Sigmoid colon (tissue), 6 donors: ENCODE measurements at regions not wholly inside any gene's neighbourhood (a gene's known extent, or its start where the extent isn't known, plus 50 kb on each side); places are given as distances from the start of the nearest gene placed in this dataset.

Source experiments
- DNase-seq: peaks from one replicate; pipeline ENCODE4 v3.0.0-alpha.2; 2019
- H3K27ac ChIP-seq, 4 donors: fragments of 200-600 bp; sonication (generic); one replicate each; pipeline ENCODE4 v1.5.1; 2016 to 2019; ENCODE audit warnings: mild to moderate bottlenecking in 1 of 4
- H3K27me3 ChIP-seq, 3 donors: fragments of 200-600 bp; sonication (generic); one replicate each; pipeline ENCODE4 v1.5.1; 2019; ENCODE audit warnings: mild to moderate bottlenecking in 1 of 3
- H3K36me3 ChIP-seq, 4 donors: fragments of 200-600 bp; sonication (generic); one replicate each; pipeline ENCODE4 v1.5.1; 2016 to 2019
- H3K4me1 ChIP-seq, 4 donors: fragments of 200-600 bp; sonication (generic); one replicate each; pipeline ENCODE4 v1.5.1; 2017 to 2019
- H3K4me3 ChIP-seq, 4 donors: fragments of 200-600 bp; sonication (generic); one replicate each; pipeline ENCODE4 v1.5.1; 2017 to 2019; ENCODE audit warnings: mild to moderate bottlenecking in 2 of 4, moderate library complexity in 1 of 4
- H3K9me3 ChIP-seq, 4 donors: fragments of 200-600 bp in 3 of 4; sonication (generic) in 3 of 4; one replicate each; pipeline versions ENCODE4 v1.5.1 to v1.6.1; 2013 to 2019
- EP300 ChIP-seq, 4 donors: sonication (generic); formaldehyde crosslinking; IDR thresholded peaks; one replicate each; pipeline ENCODE4 v1.6.1; 2017; ENCODE audit warnings: antibody characterized with exemption in 4 of 4
- POLR2A ChIP-seq, 2 donors: fragments of 450-650 bp; IDR thresholded peaks; one replicate each; pipeline ENCODE4 v1.6.1; 2016; ENCODE audit warnings: antibody characterized with exemption in 2 of 2, mild to moderate bottlenecking in 2 of 2, moderate library complexity in 2 of 2
- POLR2AphosphoS5 ChIP-seq, 4 donors: sonication (generic); formaldehyde crosslinking; IDR thresholded peaks; one replicate each; pipeline ENCODE4 v1.6.1; 2017; ENCODE audit warnings: antibody characterized with exemption in 4 of 4
- WGBS, 2 donors: extraction: QIAGEN DNeasy Blood & Tissue Kit; methylation state at CpG; one replicate each; pipeline ENCODE4 v1.1.7; 2013; 5-methylcytosine and 5-hydroxymethylcytosine counted together
- intact Hi-C: fragments of 100-400 bp; cut with DNase I; formaldehyde crosslinking; loops from one replicate; pipeline ENCODE4 v1.15.1; 2023
- small RNA-seq, 3 donors: library from RNA; depleted of rRNA; stranded (forward); fragments of <200 nt; gene quantifications; one replicate each; pipeline ENCODE3, GENCODE V24; 2016
- TF ChIP-seq, protein P1 (sequence below), 4 experiments: fragments of 450-650 bp in 3 of 4; fragments of 200-600 bp in 1 of 4; IDR thresholded peaks; one replicate each; pipeline ENCODE4 v1.5.1; 2016 to 2019; ENCODE audit warnings: antibody characterized with exemption in 4 of 4, mild to moderate bottlenecking in 3 of 4, moderate library complexity in 2 of 4
- donor health status: healthy with polysubstance abuse.
- donor health status: healthy.

DNA sequence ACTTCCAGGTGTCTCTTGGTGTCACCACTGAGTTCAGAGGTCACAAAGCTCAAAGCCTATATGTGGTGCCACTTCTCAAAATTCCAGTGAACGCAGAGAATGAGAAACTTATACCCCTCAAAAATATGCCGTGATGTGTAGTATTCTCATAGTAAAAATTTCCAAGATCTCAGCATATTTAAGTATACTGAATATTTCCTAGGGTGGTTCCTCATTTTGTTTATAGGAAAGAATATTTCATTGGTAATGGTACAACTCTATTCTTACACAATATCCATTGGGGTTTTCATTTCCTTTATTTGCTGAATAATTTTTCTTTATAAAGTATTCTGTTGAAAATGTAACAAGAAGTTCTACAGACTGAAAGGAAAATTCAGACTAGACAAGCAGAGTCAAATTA, 58.9 kb upstream of the ADO start:
- no peak for DNase-seq
- Histone ChIP-seq H3K27me3 (no peaks in the 10 kb centered on the region), H3K36me3 (no peaks in the 10 kb centered on the region), H3K9me3 (no peaks in the 10 kb centered on the region), H3K27ac (no peak overlapping the region), H3K4me1 (no peaks in the 10 kb centered on the region), H3K4me3 (no peak overlapping the region)
- WGBS, 2 donors: 88 to 90% methylated on average over 2 of the region's 2 CpGs
- intact Hi-C loops: no loop called here
- TF ChIP-seq EP300 (IDR thresholded peaks at IDR 0.05): no peak
- TF ChIP-seq, protein P1, sequence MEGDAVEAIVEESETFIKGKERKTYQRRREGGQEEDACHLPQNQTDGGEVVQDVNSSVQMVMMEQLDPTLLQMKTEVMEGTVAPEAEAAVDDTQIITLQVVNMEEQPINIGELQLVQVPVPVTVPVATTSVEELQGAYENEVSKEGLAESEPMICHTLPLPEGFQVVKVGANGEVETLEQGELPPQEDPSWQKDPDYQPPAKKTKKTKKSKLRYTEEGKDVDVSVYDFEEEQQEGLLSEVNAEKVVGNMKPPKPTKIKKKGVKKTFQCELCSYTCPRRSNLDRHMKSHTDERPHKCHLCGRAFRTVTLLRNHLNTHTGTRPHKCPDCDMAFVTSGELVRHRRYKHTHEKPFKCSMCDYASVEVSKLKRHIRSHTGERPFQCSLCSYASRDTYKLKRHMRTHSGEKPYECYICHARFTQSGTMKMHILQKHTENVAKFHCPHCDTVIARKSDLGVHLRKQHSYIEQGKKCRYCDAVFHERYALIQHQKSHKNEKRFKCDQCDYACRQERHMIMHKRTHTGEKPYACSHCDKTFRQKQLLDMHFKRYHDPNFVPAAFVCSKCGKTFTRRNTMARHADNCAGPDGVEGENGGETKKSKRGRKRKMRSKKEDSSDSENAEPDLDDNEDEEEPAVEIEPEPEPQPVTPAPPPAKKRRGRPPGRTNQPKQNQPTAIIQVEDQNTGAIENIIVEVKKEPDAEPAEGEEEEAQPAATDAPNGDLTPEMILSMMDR (IDR thresholded peaks at IDR 0.05): no peak
- TF ChIP-seq POLR2A (IDR thresholded peaks at IDR 0.05): no peak
- no peak for TF ChIP-seq POLR2AphosphoS5 (IDR thresholded peaks at IDR 0.05)

DNA sequence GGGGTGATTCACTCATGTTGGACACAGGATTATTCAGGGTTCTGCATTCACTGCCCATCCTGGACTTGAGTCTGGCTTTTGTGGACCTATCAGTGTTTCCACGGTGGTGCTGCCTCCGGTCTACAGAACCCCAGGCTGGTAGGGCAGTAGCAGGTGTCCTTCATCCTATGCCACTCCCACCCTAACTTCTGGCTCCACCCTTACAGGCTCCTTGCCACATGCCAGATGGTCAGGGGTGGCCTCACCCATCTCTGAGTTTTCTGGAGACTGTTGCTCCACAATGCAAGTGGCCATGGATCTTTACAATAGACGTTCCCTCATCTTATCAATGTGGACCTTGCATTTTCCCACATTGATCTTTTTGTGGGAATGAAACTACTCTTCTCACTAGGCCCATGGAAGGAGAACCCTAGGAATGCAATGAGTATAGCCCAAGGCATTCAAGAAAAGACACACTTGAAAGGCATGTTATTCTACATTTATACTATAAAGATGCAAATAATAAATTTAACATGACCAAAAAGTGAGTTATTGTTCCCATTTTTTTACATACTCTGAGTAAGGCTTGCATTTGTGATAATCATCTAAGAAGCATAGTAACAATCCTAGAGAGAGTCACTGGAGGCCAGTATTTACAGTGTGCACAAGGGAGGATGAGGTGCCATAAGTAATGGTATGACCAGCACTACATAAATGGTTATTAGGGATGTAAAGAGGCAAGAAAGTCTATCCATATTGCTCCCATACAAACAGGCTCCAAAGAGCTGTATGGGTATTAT, 57.4 kb upstream of the ADO start:
- WGBS, 2 donors: 79 to 93% methylated on average over 3 of the region's 3 CpGs
- H3K4me3 ChIP-seq: no peak overlapping the region
- H3K36me3 ChIP-seq: no peaks in the 10 kb centered on the region
- H3K27ac ChIP-seq: no peak overlapping the region
- DNase-seq: no peak
- TF ChIP-seq POLR2A (IDR thresholded peaks at IDR 0.05) (no peak), POLR2AphosphoS5 (IDR thresholded peaks at IDR 0.05) (no peak), EP300 (IDR thresholded peaks at IDR 0.05) (no peak)
- TF ChIP-seq, protein P1 (IDR thresholded peaks at IDR 0.05): no peak
- no peaks in the 10 kb centered on the region for H3K4me1 ChIP-seq
- H3K27me3 ChIP-seq: no peaks in the 10 kb centered on the region
- intact Hi-C loops: no loop called here
- no peaks in the 10 kb centered on the region for H3K9me3 ChIP-seq

DNA sequence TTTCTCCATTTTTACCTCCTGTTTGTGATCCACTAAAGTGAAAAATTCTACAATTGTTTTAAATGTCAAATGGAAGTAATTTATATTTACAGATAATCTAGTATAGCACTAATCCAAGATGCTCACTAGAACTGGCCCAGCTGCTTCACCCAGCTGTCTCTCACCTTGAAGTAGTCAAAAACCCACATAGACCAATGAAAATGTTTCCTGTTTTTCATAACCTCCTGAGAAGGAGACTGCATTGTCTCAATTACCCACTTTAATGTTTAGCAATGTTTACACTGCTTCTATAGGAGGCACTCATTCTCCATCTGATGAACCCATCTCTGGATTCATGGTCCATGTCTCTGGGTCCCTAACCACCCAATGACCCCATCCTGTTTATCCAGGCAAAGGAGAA, 56.1 kb upstream of the ADO start:
- TF ChIP-seq POLR2AphosphoS5 (IDR thresholded peaks at IDR 0.05) (no peak), EP300 (IDR thresholded peaks at IDR 0.05) (no peak), POLR2A (IDR thresholded peaks at IDR 0.05) (no peak)
- TF ChIP-seq, protein P1 (IDR thresholded peaks at IDR 0.05): no peak
- no peaks in the 10 kb centered on the region for H3K27me3 ChIP-seq
- H3K36me3 ChIP-seq: no peaks in the 10 kb centered on the region
- no peak overlapping the region for H3K4me3 ChIP-seq
- DNase-seq: no peak
- no peaks in the 10 kb centered on the region for H3K4me1 ChIP-seq
- intact Hi-C loops: no loop called here
- H3K27ac ChIP-seq: no peak overlapping the region
- H3K9me3 ChIP-seq: no peaks in the 10 kb centered on the region

DNA sequence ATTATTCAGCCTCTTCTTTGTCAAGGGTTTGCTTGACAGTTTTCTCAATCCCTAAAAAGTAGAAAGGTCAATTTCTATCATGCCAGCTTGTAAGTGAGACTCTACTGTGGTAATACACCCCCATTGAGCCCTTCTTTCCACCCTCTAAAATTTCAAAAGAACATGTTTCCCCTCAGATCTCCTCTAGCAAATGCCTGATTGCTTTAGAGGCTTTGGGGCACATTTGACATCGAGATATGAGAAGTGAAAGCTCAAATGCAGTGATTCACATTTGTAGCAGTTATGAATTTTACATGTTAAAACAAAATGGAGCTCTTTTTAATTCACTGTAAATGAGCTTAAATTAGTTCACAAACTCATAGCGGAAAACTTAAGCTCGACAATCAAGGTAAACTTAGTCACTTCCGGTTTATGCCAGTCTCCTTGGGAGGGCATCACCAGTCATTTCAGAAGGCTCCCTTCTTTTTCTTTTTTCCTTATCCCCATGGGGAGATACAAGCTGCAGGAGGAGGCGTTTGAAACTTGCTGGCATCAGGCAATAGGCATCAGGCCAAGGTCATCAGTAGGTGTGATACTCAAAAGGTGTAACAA, 55.3 kb upstream of the ADO start:
- no peaks in the 10 kb centered on the region for H3K27me3 ChIP-seq
- 68 to 69% methylated on average over 5 of the region's 5 CpGs for WGBS, 2 donors
- no peaks in the 10 kb centered on the region for H3K9me3 ChIP-seq
- H3K36me3 ChIP-seq: no peaks in the 10 kb centered on the region
- TF ChIP-seq POLR2A (IDR thresholded peaks at IDR 0.05): no peak
- TF ChIP-seq POLR2AphosphoS5 (IDR thresholded peaks at IDR 0.05): no peak
- no peak for TF ChIP-seq EP300 (IDR thresholded peaks at IDR 0.05)
- TF ChIP-seq, protein P1 (IDR thresholded peaks at IDR 0.05): no peak
- no peak overlapping the region for H3K27ac ChIP-seq
- no peaks in the 10 kb centered on the region for H3K4me1 ChIP-seq
- intact Hi-C loops: no loop called here
- no peak overlapping the region for H3K4me3 ChIP-seq
- no peak for DNase-seq

Small RNAs in the stretch of these regions (small RNA-seq; reads per million reads assigned to genes)
- gene ALDH7A1P4: 0 reads per million in 3 donors
